ENCODE measurements at regions not wholly inside any gene's neighbourhood (a gene's known extent, or its start where the extent isn't known, plus 50 kb on each side); places are given as distances from the start of the nearest gene placed in this dataset.
"Not testable (repeated sequence)": the region's sequence is repeated elsewhere in the genome, so short reads cannot be mapped to it uniquely, and the experiment has no call there.

DNA sequence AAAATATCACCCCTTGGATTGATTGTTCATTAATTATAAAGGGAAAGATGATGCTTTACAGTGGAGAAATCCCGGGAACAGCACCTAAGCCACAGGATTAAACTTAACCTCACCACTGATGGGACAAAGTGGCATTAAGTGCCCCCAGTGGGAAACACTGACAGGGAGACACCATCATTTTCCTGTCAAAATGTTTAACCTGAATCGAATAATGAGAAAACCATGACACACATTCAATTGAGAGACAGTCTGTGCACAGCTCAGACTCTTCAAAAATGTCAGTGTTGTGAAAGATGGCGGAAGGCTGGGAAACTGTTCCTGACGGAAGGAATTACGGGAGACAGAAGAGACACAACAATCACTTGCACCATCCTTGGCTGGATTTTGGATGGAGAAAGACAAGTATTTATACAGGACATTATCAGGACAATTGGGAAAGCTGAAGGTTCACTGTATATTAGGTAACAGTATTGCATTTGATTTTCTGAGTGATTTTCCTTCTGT, 111.8 kb upstream of the ASB18 start:
- DNase-seq (ENCODE audit: low read depth in 2 of 2), result no peak

DNA sequence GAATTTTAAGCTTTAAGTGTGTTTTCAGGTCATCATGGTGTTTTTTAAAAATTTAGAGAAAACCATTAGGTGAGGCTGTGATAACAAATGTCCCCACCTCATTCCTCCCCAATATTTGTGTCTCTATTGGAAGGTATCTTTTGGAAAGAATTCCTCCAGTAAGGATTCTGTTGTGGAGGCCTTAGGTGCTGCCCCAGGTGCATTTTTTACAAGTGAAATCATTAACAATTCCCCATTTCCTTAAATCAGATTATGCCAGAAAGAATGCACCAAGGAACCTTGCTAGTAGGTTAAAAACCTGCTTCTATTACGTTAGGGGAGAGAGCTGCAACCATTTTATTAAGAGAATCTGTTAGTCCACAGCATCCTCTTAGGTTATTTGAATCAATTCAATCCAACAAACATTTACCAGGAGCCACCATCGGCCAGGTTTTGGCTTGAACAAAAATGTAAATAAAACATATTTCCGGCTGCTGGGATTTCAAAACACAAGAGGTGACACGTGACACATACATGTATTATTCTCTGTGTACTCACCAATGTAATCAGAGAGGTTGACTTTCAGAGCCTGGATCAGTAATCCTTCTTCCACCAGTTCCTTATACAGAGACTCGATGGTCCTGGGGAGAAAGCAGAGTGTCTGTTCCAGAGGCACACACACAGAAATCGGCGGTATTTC, 112.5 kb upstream of the ASB18 start:
- no peak for DNase-seq (ENCODE audit: low read depth in 2 of 2)

DNA sequence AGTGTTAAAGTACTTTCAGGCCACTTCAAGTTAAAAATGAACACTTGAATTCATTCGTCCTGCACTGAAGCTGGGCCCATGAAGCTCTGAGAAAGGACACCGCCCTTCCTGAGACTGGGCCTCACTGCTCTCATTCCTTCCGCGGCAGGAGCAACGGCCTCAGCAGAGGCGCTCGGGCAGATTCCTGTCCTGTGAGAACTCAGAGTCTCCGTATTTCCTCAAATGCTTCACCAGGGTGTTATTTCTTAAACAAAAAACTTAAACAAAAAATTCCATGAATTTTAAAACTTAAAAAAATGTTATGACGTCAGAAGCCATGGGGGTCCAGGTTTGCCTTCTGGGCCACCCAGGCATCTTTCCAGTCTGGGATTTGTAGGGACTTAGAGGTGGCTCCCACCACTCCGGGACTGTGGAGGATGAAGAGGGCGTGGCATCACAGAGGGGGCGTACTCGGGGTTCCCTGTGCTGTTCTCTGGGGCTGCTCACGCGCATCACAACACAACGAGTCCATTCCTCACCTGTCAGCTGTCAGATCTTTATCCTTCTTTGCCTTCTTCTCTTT, 115.9 kb upstream of the ASB18 start:
- no peak for DNase-seq (ENCODE audit: low read depth in 2 of 2)

DNA sequence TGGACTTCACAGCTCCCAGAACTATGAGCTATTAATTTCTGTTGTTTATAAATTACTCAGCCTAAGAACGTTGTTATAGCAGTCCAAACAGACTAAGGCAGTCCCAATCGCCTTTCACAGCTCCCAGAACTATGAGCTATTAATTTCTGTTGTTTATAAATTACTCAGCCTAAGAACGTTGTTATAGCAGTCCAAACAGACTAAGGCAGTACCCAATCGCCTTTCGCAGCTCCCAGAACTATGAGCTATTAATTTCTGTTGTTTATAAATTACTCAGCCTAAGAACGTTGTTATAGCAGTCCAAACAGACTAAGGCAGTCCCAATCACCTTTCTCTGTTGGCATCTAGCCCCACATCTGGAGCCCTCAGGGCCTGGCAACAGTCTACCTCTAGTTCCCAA, 117.0 kb upstream of the ASB18 start:
- DNase-seq (ENCODE audit: low read depth in 2 of 2), result not testable (repeated sequence)

DNA sequence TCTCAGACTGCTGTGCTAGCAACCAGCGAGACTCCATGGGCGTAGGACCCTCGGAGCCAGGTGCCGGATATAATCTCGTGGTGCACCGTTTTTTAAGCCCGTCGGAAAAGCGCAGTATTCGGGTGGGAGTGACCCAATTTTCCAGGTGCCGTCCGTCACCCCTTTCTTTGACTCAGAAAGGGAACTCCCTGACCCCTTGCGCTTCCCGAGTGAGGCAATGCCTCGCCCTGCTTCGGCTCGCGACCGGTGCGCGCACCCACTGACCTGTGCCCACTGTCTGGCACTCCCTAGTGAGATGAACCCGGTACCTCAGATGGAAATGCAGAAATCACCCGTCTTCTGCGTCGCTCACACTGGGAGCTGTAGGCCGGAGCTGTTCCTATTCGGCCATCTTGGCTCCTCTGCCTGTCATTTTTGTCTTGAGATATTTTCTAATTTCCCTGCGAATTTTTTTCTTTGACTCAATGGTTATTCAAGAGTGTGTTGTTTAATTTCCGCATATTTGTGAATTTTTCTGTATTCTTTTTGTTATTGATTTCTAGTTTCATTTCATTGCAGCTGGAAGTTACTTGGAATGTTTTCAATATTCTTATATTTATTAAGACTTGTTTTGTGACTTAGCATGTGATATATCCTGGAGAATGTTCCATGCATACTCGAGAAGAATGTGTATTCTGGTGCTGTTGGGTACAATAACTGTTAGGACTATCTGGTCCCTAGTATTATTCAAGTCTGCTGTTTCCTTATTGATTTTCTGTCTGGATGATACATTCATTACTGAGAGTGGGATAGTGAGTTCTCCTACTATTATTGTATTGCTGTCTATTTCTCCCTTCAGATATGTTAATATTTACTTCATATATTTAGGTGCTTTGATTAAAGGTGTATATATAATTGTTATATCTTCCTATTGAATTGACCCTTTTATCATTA, 125.3 kb upstream of the ASB18 start:
- not testable (repeated sequence) for DNase-seq (ENCODE audit: low read depth in 2 of 2)

DNA sequence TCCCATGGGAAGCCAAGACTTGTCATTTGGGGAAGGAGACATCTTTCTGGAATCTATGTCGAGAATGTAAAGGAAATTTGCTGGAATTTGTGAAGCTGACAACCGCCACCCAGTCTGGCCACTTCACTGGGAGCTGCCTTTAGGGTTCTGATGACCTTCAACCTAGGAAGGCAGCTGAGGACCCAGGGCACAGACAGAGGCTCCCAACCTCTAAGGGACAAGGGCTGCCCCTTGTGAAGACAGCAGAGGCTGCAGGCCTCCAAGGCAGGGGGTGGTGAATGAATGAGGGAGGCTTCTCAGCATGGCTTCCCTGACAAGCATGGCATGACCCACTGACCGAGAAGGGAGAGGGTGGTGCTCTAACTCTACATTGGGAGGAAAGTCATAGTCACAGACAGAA, 128.9 kb upstream of the ASB18 start:
- DNase-seq (ENCODE audit: low read depth in 2 of 2), result no peak

DNA sequence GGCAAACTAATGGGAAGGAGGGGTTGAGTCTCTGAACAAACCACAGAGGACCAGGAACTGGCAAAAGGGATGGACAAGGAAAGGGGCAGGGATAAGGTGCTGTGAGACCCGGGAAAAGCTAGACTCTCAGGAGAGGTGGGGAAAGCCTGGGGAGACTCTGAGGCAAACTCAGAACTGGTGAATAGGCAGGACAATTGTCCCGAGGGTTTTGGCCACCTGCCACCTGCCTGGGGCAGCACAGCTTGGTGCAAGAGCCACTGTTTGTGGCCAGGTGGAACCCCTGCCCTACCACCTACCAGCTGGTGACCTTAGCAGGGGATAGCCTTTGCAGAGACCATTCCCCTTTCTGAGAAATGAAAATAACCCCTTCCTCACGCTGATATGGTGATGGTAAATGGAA, 129.4 kb upstream of the ASB18 start:
- no peak for DNase-seq (ENCODE audit: low read depth in 2 of 2)

DNA sequence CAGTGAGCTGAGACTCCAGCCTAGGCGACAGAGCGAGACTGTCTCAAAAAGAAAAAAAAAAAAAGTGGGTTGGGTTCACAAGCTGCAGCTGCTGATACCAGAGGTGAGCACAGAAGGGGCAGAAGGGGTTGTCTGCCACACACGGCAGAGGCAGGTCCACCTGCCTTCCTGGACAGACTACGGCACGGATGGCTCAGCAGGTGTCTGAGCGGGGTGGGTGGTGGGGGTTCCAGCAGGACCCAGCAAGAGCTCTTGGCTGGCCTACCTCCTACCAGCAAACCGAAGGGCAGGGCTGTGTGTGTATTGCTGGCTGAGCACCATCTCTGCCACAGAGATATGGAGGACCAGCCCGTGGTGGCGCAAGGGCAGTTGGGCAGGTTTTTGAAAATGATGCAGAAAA, 130.4 kb upstream of the ASB18 start:
- DNase-seq (ENCODE audit: low read depth in 2 of 2), result no peak

DNA sequence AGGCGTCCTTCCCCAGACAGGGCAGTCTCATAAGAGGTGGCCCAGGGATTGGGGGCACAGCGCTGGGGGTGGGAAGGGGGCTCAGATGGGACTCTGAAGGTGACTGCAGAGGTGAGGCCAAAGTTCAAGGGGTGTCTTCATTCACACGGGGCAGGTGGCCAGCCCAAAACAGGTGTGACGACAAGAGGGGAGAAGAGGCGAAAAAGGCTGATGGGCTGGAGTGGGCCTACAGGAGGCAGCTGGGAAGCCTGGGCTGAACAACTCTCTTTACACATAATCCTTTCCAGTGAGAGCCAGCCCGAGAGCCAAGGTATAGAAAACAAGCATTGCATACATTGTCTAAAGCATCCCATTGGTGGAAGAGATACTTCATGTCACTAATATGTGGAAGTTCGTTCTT, 130.9 kb upstream of the ASB18 start:
- DNase-seq (ENCODE audit: low read depth in 2 of 2), result no peak

DNA sequence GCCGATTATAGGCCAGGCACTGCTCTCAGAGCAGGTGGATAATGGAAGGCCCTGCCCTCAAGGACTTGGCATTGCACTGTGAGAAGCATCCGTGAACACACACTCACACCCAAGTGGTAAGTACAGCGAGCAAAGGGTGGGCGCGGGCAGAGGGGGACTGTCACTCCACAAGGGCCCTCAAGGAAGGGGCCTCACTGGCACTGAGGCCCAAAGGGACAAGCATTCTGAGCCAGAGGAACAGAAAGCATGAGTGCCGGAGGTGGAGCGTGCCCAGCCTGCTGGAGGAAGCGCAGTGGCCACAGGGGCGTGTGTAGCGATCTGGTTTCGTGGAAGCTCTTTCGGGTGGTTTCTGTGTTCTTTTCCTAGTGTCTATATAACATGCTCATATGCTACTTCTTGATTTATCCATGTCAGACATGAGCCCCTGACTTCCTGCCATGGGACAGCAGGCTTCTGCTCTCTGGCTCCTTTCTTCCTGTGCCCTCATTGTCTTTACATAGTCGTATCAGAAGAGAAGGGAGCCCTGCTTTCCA, 132.7 kb upstream of the ASB18 start:
- no peak for DNase-seq (ENCODE audit: low read depth in 2 of 2)

DNA sequence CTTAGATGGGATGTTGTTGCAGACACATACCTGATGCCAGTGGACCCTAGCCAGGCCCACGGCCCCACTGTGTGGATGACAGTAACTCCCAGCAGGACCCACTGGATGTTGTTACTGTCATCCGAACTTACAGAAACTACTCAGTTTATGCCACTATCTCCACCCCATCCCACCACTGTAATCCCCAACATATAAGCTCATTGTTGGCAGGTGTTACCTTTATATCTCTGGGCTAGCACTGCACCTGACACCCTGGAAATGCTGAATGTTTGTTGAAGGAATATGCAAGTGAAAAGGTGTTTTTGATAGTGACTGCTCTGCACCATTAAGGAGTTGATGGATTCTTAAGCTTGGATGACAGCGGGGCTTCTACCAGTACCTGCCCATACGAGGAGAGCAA, 133.5 kb upstream of the ASB18 start:
- no peak for DNase-seq (ENCODE audit: low read depth in 2 of 2)

DNA sequence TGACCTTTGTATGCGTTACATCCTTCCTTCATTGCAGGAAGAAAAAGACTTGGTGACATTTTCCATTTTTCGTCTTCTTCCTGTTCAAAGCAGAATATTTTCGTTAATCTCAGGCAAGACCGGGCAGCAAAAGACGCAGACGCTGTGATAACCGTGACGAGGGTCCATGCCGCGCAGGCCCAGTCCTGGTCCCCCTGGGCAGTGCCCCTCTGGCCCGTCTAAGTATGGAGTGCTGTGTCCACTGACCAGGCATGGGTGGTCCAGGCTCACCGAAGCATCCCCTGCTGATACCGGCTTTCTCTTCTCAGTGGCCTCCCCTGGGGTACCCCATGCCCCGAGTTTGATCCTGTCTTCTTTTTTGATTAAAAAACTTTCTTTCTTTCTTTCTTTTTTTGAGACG, 135.2 kb upstream of the ASB18 start:
- no peak for DNase-seq (ENCODE audit: low read depth in 2 of 2)

DNA sequence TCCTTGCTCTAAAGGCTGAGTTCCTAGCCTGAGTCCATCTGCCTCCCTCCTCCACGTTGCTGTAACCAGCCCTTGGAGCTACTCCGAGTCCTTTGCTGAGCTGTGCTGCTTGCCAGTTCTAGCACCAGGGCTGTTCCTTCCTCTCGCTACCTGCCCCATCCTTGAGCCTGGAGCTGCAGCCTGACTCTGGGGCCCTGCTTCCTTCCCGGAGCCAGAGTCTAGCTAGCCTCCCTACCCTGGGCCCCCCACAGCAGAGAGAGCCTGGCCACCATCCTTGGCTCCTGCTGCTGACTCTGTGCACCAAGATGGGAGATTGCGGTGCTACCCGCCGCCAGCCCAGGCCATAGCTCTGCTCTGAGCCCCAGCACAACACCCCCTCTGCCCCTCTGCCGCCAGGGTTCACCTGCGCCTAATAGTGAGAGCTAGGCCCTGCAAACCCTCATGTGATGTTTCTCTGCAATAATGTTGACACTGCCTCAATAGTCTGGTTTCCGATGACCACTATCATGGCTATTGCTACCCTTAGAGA, 135.9 kb upstream of the ASB18 start:
- DNase-seq (ENCODE audit: low read depth in 2 of 2), result no peak

DNA sequence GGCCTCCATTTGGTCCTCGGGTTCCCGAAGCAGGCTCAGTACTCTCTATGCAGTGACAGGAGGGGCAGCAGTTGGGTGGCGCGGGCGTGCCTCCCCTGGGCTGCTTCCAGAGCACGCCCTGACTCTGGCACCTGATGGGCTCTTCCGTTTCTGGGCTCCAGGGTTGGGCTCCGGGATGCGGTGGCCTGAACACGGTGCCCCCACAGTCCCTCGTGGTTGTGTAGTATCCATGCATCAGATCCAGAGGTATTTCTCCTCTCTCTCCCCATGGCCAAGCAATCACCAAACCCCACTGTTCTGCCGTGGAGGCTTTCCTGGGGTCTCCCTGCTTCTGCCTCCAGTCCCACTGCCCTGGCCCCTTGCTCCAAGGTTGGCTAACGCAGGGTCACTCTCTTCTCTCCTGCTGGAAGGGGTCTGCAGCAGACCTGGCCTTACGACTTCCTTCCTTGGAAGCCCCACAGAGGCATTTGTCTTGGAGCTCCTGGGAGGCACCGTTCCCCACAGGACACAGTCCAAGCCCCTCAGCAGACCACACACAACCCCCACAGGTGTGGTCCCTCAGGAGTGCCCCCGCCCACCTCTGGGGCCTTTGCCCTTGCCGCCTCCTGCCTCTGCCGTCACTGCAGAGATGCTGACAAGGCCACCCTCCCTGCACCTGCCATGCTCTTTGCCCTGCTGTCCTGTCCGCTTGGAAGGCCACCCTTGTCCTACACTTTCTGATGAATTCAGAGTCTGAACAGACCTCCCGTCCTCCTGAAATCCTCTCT, 136.6 kb upstream of the ASB18 start:
- DNase-seq (ENCODE audit: low read depth in 2 of 2), result no peak

DNA sequence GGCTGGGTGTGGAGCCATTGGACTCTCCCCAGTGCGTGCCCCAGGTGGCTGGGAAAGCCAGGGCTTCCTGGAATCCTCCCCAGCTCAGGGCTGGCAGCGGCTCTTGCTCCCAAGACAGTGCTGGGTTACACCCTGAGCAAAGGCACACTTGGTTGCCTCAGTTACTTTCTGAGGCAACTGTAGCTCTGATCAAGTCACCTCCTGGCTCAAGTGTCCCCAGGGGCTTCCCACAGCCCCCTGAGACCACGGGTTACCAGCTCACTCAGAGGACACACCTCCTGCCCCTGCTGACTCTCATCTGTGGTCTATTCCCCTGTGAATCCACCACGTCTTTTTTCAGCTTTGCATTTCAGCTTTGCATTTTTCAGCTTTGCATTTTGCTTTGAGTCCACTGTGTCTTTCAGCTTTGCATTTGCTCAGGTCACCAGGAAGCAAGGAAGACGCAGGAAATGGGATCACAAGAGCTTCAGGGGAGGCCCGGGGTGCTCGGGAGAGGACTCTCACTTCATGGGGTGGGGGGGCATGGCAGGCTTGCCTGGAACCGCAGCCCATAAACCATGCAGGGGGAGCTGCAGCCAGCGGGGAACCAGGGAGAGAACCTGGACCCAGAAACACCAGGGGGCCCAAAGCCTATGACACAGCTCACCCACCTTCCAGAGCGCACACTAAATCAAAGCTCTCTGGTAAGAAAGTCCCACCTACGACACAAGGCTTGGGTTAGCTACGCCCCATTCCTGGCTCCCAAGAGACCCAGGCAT, 138.0 kb upstream of the ASB18 start:
- no peak for DNase-seq (ENCODE audit: low read depth in 2 of 2)

DNA sequence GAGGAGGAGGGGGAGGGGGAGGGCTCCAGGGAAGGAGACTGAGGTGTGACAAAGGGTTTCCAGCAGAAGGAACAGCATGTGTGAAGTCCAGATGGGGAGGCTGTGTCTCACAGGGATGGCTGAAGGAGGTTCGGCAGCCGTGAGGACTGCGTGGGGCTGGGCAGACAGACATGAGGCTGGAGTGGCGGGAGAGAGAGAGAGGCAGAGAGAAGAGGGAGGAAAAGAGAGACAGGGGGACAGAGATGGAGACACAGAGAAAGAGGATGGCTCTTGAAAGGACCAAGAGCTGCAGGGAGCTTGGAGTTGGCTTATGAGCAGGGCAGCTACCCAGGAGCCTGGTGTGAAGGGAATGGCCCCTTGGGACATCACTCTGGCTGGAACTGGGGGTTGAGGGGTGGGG, 138.9 kb upstream of the ASB18 start:
- DNase-seq (ENCODE audit: low read depth in 2 of 2), result no peak

DNA sequence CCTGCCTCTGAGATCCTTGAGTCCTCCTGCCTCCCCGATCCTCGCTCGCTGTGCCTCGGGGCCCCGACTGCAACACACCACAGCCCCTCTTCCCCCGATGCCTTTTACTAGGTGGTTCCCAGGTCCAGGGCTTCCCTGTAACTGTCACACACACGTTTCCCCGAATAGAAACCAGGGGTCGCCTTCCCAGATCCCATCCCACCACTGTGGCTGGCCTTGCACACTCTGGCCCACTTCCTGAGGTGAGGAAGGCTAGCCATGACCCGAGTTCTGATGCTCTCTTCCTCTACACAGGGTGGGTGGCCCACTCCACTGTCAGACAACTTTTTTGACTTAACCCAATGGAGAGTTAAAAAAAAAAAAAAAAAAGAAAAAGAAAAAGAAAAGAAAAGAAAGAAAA, 139.6 kb upstream of the ASB18 start:
- DNase-seq (ENCODE audit: low read depth in 2 of 2), result no peak

DNA sequence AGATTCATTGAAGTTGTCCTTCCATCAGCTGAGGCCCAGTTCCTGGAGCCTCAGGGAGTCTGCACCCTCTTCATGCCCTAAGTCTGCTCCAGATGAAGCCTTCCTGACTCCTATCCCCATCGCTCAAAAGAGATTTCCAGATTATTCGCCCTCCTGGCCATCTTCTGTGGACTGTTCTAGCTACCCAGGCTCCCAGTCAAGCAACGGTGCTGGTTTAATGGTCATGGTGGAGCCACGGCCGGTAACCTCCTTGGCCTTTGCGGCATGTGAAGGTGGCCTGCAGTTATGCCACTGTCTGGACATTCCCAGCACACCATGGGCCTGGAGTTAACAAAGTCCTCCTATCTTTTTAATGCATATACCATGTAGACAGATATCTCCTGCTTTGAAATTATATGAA, 140.1 kb upstream of the ASB18 start:
- DNase-seq (ENCODE audit: low read depth in 2 of 2), result no peak

DNA sequence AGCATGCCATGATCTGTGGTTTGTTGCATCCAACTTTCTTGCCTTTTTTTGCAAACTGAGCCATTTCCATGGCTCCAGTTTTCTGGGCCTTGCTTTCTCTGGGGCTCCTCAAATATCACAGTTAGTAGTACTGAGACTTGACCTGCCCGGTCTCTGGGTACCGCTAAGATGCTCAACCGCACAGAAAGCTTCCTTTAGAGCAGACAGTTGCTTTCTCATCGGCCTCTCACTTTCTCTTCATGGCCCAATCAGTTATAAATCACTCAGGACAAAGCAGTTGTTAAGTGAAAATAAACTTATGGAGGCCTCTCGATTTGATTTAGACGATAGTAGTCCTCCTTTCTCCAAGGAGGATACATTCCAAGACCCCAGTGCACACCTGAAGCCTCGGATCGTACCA, 141.2 kb upstream of the ASB18 start:
- no peak for DNase-seq (ENCODE audit: low read depth in 2 of 2)

DNA sequence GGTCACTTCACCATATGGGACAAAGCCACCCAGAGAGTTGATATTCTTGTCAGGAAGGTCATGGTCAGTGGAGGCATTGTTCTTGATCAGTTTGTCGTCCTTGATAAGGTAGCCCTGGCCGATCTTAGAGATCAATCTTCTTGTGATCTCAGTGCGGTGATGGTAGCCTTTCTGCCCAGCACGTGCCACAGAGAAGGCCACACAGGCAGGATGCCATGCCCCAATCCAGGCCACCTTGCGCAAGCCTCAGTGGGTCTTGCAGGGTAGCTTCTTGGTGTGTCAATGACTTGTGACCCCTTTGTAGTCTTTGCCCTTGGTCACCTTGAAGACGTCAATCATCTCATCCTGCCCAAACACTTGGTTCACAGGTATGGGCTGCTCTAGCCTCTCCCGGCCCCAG, 143.9 kb upstream of the ASB18 start:
- no peak for DNase-seq (ENCODE audit: low read depth in 2 of 2)

DNA sequence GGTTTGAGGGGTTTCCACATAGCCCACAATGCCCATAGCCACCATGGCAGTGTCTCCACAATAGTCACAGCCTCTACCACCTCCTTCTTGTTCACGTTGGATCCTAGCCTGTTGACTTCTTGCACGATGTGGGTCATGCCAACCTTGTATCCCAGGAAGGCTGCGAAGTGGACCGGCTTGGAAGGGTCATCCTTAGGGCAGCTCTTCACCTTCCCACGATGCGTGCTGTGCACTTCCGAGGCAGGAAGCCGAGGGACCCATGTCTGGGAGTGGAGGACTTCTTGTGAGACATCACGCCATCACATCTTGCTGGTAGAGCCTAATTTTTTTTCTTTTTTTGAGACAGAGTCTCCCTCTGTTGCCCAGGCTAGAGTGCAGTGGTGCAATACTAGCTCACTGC, 144.6 kb upstream of the ASB18 start:
- no peak for DNase-seq (ENCODE audit: low read depth in 2 of 2)

Measured in stimulated activated CD8-positive, alpha-beta memory T cell treated with anti-CD3 and anti-CD28 coated beads, Interleukin-15, amount 100 ng/mL, for 48 hours (primary cell).